ENCODE measurements at regions not wholly inside any gene's neighbourhood (a gene's known extent, or its start where the extent isn't known, plus 50 kb on each side); places are given as distances from the start of the nearest gene placed in this dataset.

DNA sequence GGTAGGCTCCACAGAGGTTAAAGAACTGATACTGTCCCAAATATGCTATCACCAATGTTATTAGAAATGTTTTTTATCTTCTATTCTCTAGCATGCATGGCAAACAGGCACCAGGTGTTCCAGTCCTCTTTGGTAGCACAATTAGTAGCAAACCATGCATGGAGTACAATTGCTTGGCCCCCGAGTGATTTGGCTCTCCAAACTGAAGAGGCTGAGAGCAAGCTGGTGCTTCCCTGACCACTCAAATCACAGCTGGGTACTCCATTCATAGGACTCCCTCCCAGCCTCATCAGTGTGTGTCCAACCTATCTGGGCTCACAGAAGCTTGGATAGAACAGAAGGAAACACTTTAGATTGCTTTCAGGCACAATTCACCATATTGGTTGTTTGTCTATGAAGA is 93.4 kb downstream of the DIO2 start:
- DNase-seq (ENCODE audit: low read depth), result no peak
- no peak overlapping the region for H3K4me3 ChIP-seq (ENCODE audit: low read depth, low read length)
- TF ChIP-seq, protein P1, sequence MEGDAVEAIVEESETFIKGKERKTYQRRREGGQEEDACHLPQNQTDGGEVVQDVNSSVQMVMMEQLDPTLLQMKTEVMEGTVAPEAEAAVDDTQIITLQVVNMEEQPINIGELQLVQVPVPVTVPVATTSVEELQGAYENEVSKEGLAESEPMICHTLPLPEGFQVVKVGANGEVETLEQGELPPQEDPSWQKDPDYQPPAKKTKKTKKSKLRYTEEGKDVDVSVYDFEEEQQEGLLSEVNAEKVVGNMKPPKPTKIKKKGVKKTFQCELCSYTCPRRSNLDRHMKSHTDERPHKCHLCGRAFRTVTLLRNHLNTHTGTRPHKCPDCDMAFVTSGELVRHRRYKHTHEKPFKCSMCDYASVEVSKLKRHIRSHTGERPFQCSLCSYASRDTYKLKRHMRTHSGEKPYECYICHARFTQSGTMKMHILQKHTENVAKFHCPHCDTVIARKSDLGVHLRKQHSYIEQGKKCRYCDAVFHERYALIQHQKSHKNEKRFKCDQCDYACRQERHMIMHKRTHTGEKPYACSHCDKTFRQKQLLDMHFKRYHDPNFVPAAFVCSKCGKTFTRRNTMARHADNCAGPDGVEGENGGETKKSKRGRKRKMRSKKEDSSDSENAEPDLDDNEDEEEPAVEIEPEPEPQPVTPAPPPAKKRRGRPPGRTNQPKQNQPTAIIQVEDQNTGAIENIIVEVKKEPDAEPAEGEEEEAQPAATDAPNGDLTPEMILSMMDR (conservative IDR thresholded peaks at IDR 0.05; ENCODE audit: low read depth, low read length), result no peak

DNA sequence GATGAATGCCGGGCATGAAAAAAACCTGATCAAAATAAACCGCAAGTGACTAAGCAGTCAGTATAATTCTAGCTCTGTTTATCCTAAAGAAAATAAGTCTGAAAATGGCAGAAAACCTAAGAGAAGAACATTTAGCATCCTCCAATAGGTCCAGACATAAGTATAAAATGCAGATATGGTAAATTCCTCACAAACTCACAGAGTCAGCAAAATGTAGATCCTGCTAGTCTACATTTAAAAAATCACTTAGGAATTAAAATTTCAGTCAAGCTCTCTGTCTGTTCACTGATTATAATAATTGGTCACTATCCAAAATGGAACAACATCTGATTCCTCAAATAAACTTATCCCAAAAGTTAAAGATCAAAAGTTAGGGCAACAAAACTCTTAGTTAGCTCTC is 95.1 kb downstream of the DIO2 start:
- TF ChIP-seq, protein P1 (conservative IDR thresholded peaks at IDR 0.05; ENCODE audit: low read depth, low read length), result no peak
- no peak for DNase-seq (ENCODE audit: low read depth)
- no peak overlapping the region for H3K4me3 ChIP-seq (ENCODE audit: low read depth, low read length)

DNA sequence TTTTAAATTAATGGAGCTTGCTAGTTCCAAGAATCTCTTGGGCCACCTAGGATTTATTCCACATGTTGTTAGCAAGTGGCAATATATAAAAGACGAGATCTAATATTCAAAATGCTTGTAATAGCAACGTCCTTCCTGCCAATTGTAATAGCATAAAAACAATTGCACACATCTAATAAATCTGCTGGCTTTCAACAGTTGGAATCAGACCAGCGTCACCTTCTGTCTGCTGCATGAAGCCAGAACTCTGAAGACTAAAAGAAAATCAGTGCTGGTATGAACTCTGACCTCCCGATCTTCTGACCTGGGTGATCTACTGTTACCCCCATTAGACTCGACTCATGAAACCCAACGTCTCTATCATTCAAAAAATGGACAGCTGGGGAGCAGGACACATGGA is 100.6 kb downstream of the DIO2 start:
- no peak overlapping the region for H3K4me3 ChIP-seq (ENCODE audit: low read depth, low read length)
- no peak for DNase-seq (ENCODE audit: low read depth)
- TF ChIP-seq, protein P1 (conservative IDR thresholded peaks at IDR 0.05; ENCODE audit: low read depth, low read length), result no peak

DNA sequence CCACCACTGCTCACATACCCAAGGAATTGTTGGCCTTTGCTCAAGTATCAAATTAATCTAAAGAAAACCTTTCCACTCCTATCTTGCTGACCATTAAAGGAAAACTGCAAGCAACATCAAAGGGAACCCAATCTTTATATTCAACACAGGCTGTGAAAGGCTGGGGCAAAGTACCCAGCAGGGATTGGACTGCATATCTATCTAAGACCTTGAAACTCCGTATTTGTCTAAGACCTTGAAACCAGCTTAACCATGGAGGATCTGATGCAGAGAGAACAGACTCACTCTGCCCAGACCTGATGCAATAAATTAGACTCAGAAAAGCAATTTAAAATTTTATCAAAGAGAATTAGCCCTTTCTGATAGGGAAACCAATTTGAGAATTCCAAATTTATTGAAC is 102.2 kb downstream of the DIO2 start:
- H3K4me3 ChIP-seq (ENCODE audit: low read depth, low read length), result no peak overlapping the region
- no peak for DNase-seq (ENCODE audit: low read depth)
- TF ChIP-seq, protein P1 (conservative IDR thresholded peaks at IDR 0.05; ENCODE audit: low read depth, low read length), result no peak

DNA sequence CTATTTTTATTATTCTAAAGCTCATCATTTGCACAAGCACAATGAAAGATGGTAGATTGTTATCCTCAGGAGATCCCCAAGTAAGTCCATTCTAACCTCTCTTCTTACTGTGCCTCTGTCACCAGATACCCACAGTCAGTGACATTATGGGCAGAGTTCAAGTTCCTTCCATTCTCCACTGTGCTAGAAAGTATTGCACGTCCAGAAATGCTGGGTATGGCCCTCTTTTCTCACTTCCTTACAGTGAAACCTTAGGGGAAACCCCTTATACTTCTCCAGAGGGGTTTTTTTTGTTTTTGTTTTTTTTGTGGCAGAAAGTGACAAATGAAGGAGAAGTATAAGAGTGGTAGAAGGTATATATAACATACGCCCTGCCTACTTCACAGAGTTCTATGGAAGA is 102.9 kb downstream of the DIO2 start:
- TF ChIP-seq, protein P1 (conservative IDR thresholded peaks at IDR 0.05; ENCODE audit: low read depth, low read length), result no peak
- DNase-seq (ENCODE audit: low read depth), result no peak
- H3K4me3 ChIP-seq (ENCODE audit: low read depth, low read length), result no peak overlapping the region

DNA sequence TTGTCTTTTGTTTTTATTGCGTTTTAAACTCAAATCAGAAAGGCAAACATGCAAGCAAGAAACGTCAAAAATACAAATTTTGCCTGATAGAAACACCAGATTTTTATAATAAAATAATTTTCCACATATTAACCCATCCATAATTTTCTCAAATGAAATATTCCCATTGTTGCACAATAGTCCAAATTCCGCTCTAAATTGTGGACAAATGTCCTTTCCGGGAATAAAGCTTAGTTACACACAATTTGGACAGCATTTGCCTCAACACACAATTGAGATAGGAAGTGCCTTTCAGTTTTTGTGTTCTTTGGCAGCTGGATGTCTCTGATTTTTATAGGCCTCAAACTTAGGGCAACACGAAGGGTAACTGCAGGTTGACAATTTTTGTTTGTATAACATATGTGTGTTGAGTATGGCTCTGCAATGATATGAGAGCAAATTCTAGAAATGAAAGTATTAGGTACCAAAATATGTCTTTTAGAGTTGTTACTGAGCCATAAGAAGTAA is 105.8 kb downstream of the DIO2 start:
- no peak for DNase-seq (ENCODE audit: low read depth)
- no peak overlapping the region for H3K4me3 ChIP-seq (ENCODE audit: low read depth, low read length)
- TF ChIP-seq, protein P1 (conservative IDR thresholded peaks at IDR 0.05; ENCODE audit: low read depth, low read length), result no peak

DNA sequence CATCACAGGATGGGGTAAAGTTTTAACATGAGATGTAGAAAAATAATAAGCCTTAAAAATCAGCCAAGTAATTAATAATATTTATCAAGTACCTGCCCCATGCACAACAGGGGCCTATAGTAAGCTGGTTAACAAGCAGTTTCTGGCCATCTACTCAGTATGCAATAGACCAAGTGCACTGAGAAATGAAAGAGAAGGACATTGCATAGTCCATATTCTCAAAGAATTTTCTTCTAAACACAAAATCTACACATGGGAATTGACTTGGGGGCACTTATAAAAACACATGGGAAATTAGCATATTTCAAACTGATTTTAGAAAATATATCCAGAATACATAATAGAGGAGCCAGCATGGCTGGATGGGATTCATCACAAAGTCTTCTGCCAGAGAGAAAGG is 109.5 kb downstream of the DIO2 start:
- TF ChIP-seq, protein P1 (conservative IDR thresholded peaks at IDR 0.05; ENCODE audit: low read depth, low read length), result no peak
- DNase-seq (ENCODE audit: low read depth), result no peak
- no peak overlapping the region for H3K4me3 ChIP-seq (ENCODE audit: low read depth, low read length)

Data from epithelial cell of proximal tubule (primary cell).